CD4-positive, alpha-beta T cell treated with Interleukin-15 for 4 hours (primary cell): ENCODE measurements at regions not wholly inside any gene's neighbourhood (a gene's known extent, or its start where the extent isn't known, plus 50 kb on each side); places are given as distances from the start of the nearest gene placed in this dataset.
"Not testable (repeated sequence)": the region's sequence is repeated elsewhere in the genome, so short reads cannot be mapped to it uniquely, and the experiment has no call there.

Experiments used
- DNase-seq: peaks from one replicate; pipeline ENCODE4 v3.0.0-alpha.2; 2020; ENCODE audit warnings: low spot score

DNA sequence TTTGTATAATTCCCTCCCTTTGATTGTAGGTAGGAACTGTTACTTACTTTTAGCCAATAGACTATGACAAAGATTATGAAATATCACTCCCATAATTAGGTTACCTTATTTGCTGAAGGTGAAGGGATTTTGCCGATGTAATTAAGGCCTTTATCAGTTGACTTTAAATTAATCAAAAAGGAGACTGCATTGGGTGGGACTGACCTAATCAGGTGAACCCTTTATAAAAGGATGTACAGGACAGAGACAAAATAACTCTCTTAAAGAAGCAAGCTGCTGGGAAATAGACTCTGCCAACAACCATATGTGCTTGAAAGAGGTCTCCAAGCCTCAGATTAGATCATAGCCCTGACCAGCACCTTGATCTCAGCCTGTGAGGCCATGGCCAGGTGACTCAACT lies 167.6 kb downstream of the SOX3 start:
- DNase-seq = no peak

DNA sequence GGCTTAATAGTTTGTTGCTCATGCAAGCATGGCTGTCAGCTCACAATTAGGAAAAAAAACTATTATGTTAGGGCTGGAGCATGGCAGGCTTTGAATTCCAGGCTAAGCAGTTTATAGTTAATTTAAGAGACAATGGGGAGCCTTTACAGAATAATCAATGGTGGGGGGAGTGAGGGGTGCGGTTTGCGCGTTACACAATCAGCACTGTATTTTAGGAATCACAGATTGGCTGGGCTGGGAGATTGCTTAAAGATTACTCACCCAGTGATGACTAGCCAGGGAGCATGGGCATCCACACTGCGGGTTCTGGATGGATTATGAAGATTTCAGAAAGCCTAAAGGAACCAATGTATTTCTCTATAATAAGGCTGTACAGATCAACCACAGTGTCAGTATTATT lies 186.6 kb downstream of the SOX3 start:
- DNase-seq = no peak

DNA sequence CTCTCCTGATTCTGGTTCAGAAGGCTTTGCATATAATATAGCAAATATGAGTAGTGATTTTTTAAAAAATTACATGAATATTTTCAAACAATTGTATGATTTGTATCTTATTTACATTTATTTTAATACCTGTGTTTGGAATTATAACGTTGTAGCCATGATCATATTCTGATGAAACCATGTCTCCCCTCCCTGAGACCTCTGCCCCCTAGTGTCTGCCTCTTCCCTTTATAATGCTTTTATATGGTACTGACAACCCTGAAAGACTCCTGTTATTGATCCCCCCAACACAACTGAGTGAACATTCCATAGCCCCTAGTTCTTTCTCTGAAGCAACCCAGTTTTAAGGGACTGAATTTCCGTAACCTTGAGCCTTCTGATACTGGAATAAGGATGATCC lies 187.4 kb downstream of the SOX3 start:
- no peak for DNase-seq

DNA sequence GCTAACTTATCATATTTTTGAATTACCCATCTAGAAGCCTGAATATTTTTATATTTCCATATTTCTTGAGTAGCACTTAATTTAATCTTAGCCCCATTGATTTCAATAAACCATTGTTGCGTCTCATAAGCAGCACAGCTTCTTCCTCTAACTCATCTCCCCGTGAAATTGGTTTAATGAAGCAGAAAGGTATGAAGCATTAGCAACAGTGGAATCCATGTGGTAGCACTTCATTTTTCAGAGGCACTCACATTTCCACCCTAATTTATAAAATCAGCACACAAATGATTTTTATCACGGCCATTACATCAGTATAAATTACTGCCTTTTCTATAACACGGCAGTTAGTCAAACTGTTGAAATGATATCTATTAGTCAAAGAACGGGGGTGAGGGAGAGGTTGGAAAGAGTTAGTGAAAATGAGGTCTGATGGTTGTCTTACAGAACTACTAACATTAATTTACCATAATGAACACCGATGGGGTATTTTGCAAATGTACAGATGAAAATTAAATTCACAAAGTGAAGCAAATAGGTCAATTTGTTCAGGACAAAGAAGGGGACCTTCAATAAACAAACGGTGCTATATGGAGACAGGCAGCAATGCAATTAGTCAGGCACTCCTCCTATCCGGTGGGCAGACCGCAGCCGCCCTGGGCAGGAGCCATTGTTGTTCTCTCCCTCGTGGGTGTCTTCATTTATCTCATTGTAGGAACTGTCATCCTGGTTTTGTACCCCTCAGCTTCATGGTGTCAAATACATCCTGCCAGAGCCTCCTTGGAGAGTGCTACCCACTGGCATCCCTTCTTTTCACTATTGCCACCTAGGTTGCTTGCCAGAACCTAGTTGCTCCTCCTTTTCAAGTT lies 205.7 kb downstream of the SOX3 start:
- DNase-seq = no peak

DNA sequence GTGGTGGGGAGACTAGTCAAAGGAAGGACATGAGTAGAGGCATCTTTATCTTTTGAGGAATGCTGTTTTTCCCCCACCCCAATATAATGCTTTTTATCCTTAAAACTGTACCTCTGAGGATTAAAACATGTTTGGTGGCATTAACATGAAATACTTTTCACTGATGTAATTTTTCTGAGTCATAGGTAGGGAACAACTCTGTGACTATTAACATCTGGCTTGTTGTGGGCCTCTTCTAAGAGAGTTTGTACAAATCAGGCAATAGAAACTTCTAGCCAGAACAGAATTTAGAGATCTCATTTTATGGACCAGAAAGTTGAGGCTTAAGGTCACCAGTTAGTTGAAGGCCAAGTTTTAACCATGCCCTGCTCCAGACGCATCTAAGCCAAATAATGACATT lies 207.6 kb downstream of the SOX3 start:
- DNase-seq = no peak

DNA sequence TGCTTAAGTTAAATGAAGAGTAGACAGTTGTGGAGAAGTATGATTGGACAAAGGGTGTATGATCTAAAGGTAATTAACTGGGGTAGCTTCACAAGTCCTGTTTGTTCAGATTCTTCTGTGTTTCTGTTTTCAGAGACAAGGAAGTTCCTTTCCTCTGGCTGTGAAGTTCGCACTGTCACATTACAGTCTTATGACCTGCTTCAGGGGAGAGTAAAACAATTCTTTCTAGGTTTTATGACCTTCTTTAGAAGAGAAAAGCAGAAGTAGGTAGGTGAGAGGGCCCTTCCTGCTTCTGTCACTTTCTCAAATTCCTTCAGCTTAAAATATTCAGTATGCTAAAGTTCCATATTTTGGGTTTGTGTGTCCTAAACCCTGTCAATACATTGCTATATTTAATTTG lies 211.9 kb downstream of the SOX3 start:
- DNase-seq = no peak

DNA sequence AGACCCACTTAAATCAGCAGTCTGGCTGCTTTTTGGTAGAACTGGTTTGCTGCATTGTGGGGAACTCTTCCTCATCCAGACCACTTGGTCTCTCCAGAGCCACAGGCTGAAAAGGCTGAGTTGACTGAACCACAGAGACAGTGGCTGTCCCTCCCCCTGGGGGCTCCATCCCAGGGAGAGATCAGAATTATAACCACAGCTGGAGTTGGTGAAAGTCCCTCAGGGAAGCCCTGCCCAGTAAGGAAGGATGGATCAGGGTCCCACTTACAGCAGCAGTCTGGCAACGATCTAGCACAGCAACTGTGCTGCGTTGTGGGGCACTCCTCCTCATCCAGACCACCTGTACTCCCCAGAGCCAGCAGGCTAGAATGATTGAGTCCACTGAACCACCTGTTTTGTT lies 212.7 kb downstream of the SOX3 start:
- no peak for DNase-seq

DNA sequence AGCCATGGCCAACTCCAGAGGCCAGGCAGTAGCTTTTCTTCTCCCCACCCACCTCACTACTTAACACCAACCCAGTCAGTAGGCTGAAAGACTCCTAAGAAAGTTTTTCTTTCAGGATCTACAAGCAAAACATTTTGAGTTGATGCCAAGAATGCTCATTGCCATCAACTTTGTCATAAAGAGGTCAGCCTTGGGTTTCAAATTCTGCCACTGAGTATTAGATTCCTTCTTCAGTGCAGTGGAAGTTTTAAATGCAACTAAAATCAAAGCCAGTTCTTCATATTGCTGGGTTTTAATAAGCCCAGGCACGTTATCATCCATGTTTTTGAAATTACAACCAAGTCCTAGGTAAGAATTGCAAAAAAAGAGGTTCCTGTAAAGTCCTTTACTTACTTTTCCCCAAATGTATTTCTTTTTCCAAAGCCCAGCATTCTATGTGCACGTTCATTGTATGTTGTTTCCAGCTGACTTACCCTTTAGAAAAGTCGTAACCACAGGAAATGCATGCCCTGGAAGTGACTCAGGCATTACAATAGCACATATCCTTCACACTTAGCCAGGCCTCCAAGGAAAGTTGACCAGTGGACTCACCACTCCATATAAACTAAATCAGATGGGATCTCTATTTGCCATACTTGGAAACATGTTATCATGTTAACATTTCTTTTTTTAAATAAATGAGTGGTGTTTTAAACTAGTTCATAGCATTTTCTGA lies 229.9 kb downstream of the SOX3 start:
- DNase-seq = no peak

DNA sequence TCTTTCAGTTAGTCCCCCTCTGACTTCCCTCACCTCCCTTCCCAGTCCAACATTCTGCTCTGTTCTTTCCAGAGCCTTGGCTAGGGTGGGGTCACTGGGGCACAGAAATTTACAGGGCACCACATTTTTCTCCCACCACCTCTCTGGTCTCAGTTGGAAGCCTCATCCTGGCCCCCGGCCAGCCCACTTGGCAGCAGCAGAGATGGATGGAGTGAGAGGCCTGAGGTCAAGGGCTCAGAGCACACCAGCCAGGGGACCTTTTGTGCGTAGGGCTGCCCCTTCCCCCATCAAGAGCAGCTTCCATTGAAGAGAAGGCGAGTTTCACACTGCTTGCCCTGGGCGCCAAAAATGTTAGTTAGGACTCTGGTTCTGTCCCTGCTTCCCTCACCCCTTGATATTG lies 230.9 kb downstream of the SOX3 start:
- no peak for DNase-seq

DNA sequence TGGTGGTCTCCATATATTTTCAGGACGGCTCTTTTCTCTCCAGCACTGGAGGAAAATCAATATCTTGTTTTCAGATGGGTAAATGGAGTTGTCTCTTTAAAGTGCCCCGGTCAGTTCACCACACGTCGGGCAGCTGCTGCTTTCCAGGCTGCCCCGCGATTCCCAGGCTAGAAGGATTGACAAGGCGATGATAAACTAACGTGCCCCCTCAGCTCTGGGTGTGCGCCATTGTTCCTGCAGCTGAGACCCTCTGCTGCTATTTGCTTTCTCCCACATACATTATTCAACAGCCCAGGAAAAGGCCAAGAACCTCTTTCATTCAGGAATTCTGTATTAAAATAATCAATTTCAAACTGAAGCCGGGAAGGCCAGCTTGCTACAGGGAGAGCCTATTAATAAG lies 254.5 kb downstream of the SOX3 start:
- DNase-seq = no peak

DNA sequence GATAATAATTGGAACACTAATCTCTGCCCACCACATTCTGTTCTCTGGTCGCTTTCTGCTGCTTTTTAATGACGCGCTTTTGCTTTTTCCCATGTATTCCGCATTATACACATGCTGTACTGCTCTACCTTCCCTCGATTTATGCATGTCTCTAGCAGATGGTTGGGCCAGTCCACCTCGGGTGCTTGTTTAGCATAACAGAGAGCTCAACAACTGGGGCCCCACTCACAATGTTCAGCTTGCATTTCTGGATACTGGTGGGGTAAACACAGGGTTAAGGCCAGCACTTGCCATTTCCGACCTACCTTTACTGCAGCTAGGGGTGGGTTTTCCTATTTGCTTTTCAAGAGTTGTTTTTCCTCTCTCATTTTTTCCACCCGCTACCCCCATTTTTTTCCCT lies 255.8 kb downstream of the SOX3 start:
- DNase-seq = no peak

DNA sequence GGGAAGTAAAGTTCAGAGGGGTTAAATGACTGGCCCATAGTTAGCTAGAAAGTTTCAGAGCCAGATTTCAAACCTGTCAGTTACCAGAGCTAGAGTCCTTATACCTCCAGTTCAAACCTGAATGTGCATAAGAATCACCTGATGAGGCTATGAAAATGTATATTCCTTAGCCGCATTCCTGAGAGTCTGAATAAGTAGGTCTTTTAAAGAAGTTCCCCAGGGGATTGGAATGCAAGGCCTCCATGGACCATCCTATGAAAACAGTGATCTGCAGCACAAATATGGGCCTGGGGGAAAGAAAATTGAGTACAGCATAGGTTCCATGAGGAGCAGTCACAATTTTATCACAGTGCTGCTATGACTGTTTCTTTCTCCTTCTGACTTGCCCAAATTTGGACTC lies 263.9 kb upstream of the CXorf66 start:
- no peak for DNase-seq

DNA sequence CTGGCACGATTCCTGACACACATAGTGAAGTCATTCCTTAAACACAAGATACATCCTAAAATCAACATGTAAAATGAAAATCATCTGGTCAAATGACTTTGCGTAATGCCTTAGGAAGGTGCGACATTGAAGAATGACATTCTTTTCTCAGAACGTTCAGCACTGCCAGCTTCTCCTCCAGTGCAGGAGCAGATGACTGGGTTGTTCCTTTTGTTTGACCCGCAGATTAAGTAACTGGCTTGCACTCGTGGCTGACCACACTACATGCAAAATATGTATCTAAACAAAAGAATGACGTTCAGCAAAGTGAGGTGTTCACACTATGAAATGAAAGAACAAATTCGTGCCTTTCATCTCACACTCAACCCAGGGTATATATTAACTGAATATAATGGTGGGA lies 260.7 kb upstream of the CXorf66 start:
- DNase-seq = not testable (repeated sequence)

DNA sequence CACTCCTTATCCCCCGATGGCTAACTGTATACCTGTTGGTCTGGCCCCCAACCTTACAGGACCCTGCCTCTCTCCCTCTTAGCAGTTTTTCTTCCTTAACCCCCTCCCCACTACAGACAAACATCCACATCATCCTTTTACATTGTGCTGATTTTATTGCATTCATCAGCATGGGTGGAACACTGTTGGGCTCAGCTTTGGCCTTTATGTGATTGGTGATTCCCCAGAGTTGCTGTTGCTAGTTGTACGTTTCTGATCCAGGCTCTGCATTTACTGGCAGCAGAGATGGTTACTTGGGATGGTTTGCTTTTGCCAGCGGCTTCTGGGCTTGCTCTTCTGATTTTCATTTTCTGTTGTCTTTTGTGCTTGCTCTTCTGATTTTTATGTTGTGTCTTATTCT lies 250.6 kb upstream of the CXorf66 start:
- not testable (repeated sequence) for DNase-seq

DNA sequence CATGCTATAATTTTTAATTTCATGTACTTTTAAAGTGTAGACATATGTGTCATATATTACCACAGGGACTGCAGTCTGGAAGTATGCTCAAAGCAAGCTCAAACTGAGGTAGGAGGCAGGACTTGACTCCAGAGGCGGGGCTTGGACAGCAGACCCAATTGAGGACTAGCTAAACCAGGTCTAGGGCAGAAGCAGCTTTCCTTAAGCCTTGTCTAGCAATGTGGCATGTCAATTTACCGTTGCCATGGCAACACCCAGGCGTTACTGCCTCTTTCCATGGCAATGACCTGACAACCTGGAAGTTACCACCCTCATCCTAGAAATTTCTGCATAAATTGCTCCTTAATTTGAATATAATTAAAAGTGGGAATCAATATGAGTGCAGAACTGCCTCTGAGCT lies 249.2 kb upstream of the CXorf66 start:
- DNase-seq = not testable (repeated sequence)

DNA sequence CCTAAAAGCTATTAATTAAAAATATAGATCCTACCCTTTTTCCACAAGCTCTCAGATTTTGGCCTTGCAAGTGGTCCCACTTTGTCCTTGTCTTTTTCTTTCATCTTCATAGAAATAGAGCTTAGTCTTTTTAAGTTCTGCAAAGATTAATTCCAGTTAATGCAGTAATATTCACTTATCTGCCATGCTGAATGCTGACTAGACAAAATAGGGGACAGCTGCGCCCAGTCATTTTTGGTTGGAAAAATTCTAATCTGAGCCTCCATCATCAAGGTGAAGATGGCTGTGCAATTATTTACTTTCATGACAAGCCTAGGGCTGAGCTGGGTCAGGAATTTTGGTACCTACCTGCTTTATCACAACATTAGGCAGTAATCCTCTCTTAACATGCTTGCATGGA lies 241.3 kb upstream of the CXorf66 start:
- DNase-seq = no peak

DNA sequence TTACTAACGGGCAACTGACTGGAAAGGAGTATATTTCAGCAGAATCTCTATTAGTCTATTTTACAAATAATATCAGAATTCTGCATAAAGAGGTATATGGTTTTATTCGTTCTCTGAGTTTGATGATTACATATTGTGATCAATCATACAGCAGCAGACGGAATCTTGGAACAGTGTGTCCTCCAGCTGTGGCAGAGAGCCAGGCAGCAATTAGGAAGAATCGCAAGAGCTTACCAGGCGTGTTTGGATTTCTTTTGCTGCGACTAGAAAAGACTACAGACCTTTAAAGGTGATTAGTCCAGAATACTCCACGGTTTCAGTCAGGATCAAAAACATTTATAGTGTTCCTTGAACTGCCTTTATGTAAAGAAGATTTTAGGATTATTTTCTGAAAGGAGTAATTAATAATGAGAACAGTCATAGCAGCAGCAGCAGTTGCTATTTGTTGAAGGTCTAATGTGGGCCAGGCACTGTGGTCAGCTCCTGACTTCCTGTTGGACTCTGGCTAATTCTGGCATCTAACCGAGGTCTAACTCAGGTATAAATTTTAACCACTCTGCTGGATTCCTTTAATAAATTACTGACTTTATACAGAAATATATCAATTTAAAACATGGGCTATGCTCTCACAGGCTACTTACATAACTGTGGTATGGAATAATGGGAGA lies 225.3 kb upstream of the CXorf66 start:
- no peak for DNase-seq

DNA sequence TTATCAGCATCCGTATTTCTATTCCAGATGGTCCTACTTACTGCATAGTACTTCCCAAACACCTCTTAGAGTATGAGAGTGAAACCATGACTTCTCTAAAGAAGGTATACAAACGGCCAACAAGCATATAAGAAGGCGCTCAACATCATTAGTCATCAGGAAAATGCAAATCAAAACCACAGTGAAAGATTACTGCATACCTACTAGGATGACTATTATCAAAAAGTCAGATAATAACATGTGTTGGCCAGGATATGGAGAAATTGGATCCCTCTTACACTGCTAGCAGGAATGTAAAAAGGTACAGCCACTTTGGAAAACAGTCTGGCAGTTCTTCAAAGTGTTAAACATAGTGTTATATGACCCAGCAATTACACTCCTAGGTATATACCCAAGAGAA lies 215.3 kb upstream of the CXorf66 start:
- no peak for DNase-seq

DNA sequence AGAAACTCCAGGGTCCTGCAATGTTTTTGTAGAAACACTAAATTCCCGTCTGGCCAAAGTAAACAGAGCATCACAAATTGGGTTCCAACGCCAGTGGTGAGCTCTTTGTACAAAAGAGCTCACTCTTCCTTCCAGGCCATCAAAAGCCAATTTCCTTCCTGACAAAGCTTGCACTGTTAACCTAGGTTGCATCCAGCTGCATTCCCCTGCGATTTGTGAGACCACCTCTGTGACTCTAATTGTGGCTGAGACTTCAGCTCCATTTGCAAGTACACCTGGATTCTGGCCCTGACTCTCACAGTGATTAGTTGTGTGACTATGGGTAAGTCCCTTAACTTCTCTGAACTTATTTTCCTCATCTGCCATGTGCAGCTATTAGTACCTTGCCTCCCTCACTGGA lies 212.5 kb upstream of the CXorf66 start:
- DNase-seq = no peak

DNA sequence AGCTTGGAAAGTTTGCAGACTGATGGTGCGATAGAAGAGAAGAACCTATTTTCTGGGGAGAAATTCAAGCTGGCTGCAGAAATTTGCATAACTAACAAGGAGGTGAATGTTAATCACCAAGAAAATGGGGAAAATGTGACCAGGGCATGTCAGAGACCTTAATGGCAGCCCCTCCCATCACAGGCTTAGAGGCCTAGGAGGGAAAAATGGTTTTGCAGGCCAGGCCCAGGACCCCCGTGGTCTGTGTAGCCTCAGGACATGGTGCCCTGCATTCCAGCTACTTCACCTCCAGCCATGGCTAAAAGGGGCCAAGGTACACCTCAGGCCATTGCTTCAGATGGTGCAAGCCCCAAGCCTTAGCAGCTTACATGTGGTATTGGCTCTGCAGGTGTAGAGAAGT lies 207.1 kb upstream of the CXorf66 start:
- DNase-seq = no peak

DNA sequence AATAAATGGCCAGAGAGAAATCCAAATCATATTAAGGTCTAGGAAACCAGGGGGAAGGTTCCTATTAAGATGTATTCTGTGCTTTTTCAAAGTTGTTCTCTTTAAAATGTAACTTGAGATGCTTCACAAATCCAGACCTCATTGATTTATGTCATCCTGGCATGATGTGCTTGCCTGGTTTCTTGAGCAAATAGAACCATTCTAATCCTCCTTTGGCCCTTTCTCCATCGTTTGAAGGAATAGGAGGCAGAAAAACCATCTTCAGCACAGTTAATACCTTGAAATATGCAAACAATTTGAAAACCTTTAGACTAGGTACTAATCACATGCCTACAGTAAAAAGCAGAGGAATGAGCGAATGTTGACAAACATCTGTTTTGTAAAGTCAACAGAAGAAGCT lies 202.2 kb upstream of the CXorf66 start:
- DNase-seq = no peak

DNA sequence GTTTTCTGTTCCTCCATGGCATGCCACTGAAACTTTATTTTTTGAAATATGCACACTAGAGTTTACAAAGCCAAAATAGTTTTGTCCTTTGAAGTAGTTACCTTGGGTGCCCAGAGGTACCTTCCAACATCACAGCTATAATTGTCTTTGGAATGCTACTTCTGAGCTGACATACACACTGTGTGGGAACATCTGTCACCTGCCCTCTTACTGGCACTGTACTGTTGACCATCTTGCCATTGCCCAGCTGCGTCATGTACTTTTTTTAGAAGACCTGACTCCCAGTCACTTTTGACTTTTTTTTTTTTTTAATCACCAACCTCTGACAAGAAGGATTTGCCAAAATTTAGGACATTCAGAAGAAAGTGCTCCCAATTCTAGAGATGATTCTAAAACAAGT lies 200.5 kb upstream of the CXorf66 start:
- DNase-seq = no peak

DNA sequence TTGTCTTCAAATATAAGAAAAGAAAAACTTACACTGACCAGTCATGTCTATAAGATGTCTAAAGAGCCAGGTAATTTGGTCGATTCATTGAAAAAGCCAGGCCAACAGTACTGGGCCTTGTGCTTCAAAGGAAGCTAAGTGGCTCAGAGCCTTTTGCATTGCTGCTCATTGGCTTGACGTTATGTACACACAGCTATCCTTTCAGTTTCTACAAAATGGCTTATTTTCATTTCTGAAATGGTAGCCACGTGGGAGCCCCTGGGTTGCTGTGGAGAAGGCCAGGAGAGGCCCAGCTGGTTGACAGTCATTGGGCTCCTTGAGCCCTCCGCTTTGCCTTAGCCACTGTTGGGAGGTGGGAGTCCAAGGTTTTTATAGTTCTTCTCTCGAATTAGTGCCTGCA lies 199.1 kb upstream of the CXorf66 start:
- no peak for DNase-seq
